Activated T-cell treated with anti-CD3 and anti-CD28 coated beads, Interleukin-2, amount 50 U/mL, for 48 hours (primary cell): ENCODE measurements at regions not wholly inside any gene's neighbourhood (a gene's known extent, or its start where the extent isn't known, plus 50 kb on each side); places are given as distances from the start of the nearest gene placed in this dataset.

Experiments used
- DNase-seq, 2 experiments: peaks; one replicate each; pipeline ENCODE4 v3.0.0-alpha.2; 2020

DNA sequence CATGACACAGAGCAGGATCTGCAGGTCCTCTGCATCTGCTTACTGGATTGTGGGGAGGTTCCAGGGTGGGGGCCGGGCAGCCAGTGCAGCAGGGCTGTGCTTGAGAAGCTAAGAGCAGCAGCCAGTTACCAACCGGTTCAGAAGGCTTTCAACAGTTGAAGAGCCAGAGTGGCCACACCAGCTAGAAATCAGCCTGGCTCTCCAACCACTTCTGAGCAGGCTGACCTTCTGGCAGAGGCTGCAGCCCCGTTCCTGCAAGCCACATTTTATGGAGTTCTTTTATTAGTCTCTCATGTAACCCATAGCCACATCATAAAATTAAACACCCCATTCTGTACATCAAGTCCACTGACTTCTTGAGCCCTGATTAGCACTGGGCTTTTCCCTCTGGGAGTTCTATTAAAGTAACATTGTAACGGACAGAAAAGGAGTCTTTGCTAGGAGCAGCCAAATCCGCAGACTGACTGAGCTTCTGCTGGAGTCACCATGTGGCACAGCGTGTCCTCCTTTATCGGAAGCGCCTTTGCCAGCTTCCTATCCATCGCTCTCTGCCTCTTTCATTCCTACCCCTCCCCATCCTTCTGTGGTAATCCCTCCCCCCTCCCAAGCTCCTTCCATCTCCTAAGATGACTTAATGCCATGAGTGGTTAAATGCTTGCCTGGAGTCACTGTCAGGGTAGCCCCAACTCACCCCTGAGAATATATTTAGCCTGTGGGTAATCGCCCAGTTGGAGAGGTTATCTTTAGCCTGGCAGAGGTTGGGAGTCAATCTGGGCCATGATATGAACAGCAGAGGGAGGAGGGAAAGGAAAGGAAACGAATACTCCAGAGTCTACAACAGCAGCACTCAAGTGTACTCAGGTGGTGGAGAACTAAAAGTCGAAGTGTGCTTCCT, 138.5 kb upstream of the HES1 start:
- no peak for DNase-seq

DNA sequence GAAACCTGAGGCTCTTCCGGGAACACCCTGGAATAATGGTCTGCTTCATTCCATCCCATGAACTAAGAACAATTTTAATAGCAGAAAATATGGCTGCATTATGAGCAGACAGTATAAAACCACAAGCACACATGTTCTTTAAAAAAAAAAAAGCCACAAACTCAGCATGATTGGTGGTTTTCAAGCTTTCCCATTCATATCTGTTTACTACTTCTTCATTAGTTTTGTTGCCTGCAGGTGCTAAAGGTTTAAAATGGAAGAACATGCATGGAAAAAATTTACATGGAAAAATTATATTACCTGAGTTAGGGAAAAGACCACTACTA, 137.9 kb upstream of the HES1 start:
- no peak for DNase-seq

DNA sequence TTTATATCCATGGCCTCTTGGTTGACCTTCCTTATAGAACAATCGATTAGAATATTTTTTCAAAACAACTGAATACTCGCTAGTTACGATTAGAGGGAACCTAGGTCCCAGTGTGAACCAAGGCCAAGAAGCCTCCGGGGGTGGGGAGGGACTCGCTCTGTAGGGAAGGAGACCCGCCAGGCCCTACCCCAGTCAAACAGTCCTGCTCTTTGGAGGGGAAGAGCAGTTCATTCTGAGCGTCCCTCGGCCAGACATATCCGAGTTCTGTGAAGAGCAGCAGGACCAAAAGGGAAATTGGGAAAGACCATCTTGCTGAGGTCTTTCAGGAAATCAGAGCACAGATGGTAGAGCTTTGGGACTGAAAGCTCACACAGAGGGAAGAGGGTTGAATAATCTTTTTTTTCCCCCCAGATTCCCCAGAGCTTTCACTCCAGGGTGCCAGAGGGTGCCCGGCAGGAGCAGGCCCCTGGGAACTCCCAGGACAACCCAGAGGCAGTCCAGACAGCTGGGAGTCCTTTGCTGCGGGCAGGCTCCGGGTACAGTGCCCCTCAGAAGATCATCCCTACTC, 137.2 kb upstream of the HES1 start:
- DNase-seq: no peak

DNA sequence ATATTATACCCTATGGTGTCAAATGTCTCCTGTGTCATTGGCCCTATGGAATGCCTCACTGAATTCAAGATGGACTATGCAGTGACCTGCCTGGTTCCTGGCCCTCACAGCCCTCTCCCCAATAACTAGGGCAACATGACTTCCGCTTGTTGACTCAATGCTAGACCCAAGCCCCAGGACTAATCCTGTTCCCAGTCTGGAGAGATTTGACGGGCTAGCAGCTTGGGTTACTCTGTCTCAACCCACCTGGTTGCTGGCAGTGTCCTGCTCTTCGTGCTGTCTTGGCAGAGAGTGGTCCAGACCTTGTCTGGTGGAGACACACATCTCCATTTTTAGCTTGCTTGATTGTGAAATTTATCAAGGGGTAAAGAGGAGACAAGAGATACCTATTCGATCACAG, 135.8 kb upstream of the HES1 start:
- DNase-seq: no peak

DNA sequence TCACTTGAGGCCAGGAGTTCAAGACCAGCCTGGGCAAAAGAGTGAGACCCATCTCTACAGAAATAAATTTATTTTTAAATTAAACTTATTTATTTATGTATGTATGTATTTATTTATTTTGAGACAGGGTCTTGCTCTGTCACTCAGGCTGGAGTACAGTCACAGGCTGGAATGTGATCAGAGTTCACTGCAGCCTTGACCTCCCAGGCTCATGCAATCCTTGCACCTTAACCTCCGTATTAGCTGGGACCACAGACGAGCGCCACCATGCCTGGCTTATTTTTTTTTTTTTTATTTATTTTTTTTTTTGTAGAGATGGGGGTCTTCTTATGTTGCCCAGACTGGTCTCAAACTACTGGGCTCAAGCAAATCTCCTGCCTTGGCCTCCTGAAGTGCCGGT, 135.2 kb upstream of the HES1 start:
- DNase-seq: no peak

DNA sequence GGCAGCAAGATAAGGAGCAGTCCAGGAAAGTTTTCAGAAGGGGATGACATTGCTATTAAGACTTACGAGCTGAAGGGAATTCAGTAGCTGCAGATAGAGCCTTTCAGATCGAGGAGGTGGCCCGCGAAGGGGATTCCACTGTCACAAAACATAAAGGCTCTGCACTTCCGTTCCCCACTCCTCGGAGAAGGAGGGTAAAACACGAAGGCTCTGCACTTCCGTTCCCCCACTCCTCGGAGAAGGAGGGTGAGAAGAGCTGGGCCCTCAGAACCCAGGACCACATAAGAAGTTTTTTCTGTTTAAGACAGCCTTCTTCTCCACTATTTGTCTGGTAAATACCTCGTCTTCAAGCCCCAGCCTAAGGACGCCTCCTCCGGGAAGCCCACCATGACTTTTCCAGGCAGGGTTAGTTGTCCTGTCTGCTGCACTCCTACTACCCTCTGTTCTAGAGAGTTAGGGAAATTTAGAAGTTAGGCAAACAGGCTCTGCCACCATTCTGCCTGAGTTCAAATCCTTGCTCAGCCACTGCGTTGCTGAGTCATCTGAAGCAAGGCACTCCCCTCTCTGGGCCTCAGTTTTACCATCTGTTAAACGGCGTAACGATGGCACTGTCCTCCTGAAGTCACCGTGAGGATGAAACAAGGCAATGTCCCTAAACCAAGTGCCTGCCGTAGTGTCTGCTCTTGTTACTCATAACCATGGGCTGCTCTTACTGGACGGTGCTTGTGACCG, 134.1 kb upstream of the HES1 start:
- no peak for DNase-seq

DNA sequence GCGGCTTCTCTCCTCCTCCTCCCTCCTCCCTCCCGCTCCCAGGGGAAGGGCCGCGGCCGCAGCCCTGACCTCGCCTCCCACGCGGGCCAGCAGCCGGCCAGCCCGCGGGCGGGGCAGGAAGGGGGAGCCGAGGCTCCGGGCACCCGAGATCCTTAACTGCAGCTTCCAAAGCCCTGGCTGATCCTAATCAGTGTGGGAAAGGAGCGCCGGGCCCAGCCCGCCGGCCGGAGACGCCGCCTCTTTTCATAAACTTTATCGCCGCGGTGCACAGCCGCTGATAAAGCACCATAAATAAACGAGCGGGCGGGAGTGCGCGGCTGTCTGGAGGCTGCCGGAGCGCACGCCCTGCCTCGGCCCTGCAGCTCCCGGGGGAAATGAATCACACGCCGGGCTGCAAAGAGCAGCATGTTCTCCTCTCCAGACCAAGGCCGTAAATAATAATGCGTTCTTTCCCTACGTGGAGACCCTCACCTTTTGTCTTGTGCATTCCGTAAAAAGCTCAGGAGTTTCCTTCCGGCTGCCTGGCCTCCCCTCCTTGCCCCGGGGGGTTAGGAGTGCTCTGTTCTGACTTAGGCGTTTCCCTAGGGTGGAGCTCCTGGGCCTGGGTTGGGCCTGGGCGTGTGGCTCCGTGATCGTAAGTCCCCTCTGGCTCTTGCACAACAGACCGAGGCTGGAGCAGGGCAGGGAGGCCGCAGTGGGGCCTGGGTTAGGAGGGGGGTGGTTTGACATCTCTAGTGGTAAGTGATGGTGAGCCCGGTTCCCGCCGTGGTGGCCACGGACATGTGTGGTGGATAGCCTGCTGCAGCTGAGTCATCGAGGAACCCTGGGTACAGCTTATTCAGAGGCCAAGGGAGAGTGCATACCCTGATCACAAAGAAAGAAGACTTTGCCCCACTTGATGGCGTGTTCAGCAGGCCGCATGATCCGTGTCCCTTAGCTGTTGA, 132.6 kb upstream of the HES1 start:
- DNase-seq: peak; percentile 46 to 60

DNA sequence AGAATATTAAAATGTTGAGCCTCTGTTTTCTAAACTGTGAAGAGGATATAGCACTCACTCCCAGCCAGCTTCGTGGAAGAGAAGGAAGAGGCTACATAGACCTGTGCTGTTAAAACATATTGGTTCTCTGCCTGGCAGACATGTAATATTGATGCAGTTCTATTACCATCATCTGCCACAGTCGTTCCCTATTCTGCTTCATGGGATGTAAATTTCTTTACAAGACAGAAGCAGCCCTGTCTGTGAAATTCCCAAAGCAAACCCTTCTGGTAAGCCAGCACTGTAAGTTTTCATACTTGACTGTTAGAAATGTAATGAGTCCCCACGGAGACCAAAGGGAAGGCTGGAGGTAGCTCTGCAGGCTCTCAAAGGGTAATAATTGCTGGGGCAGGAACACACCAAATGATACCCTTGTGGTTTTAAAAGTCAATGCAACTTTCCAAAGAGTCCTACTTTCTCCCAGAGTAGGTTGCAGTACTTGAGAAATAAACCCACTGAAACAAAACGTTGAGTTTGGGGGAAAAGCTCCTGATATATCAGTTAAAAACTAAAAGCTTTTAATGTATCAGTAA, 129.9 kb upstream of the HES1 start:
- DNase-seq: no peak

DNA sequence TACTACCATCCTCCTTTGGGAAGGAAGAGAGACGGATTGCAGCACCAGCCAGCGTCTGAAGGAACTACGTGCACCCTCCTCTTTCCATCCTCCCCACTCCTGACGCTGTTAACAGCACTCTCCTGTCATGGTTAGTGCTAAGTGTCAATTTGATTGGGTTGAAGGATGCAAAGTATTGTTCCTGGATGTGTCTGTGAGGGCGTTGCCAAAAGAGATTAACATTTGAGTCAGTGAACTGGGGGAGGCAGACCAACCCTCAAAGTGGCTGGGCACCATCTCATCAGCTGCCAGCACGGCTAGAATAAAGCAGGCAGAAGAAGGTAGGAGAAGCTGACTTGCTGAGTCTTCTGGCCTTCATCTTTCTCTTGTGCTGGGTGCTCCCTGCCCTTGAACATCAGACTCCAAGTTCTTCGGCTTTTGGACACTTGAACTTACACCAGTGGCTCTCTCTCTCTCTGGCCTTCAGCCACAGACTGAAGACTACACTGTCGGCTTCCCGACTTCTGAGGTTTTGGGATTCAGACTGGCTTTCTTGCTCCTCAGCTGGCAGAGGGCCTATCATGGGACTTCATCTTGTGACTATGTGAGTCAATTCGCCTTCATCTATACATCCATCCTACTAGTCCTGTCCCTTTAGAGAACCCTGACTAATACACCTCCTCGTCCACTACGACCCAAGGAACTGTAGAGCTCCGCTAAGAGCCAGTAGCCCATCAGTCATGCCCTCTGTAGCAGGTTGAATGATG, 128.2 kb upstream of the HES1 start:
- no peak for DNase-seq

DNA sequence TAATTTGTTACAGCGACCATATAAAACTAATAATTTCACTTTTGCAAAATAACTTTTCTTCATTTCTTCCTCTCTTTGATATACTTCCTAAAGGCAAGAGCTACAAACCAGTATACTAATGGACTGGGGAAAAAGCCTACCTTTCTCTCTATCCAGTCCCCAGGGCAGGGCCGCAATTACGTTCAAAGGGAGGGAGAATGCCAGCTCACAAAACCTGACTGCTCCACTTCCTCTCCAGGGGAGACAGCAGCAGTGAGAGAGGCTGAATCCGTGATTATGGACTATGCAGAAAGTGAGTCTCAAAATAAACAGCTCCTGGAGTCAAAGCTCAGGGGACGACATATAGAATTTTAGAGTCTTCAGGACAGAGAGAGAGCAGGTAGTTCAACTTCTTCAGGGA, 126.9 kb upstream of the HES1 start:
- no peak for DNase-seq

DNA sequence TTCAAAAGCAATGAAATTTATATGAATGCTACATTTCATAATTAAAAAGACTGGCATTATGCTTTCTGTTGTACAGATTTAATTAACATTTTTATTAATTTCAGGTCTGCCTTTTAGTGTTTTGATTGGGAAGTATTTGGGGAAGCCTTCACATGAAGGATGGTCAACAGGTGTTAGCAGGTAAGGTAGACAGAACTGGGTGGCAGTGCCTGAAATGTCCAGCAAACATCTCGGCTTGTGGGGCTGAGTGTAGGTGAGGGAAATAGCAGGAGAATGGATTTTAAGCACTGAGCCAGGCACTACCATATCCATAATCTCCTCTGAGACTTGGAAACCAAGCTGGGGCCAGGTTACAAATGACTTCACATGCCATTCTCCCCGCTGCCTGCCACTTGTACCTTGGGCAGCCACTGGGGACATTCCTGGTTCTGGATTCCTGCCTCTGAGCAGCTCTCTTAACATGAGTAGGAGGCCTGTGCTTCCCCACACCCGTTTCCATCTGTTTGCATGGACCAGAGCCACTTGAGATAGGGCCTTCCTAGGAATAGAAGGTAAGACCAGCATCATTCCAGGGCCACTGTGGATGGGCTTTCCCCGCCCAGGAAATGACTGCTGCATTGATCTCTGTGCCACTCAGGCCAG, 125.9 kb upstream of the HES1 start:
- DNase-seq: no peak

DNA sequence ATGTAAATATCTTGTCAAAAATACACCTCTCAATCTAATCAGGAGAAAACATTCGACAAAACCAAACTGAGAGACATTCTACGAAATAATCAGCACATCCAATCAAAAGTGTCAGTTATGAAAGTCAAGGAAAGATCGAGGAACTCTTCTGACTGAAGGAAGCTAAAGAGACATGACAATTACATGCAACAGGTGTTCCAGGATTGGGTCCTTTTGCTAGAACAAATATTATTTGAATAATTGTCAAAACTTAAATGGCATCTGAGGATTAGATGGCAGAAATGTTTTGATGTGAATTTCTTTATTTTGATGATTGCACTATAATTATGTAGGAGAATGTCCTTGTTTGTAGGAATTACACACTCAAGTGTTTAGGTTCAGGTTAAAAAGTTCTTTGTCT, 124.1 kb upstream of the HES1 start:
- no peak for DNase-seq

DNA sequence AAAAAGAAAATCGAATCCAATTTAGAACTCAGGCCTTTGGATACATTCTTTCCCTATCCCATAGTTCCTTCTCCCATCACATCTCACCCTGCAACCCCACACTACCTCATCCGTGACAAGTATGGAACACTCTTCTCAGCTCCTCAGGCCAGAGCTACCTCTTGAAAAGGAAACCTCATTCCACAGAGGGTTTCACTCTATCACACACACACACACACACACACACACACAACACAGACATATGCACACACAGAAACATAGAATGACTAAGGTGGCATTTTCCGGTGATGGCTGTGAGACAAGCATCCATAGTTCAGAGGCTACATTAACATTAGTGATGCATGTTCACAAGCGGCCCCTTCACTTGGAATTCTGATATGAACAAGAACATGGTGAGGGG, 122.0 kb upstream of the HES1 start:
- DNase-seq: no peak

DNA sequence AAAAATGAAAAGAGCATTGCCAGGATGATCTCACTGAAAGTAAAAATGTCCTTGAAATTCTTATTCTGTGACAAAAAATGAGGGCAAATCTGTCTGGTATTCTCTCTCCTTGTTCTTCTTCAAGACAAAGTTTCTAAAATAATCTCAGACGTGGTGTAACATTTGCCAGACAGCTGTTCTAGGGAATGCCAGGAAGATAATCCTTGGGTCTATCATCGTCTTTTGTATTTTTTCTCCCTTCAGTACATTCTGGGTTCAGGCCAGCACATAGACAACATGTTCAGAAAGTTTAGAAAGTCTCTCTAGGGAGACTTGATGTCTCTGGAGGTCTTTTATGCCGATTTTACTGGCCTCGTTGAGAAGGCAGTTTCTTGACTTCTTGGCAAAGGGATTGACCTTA, 121.2 kb upstream of the HES1 start:
- no peak for DNase-seq

DNA sequence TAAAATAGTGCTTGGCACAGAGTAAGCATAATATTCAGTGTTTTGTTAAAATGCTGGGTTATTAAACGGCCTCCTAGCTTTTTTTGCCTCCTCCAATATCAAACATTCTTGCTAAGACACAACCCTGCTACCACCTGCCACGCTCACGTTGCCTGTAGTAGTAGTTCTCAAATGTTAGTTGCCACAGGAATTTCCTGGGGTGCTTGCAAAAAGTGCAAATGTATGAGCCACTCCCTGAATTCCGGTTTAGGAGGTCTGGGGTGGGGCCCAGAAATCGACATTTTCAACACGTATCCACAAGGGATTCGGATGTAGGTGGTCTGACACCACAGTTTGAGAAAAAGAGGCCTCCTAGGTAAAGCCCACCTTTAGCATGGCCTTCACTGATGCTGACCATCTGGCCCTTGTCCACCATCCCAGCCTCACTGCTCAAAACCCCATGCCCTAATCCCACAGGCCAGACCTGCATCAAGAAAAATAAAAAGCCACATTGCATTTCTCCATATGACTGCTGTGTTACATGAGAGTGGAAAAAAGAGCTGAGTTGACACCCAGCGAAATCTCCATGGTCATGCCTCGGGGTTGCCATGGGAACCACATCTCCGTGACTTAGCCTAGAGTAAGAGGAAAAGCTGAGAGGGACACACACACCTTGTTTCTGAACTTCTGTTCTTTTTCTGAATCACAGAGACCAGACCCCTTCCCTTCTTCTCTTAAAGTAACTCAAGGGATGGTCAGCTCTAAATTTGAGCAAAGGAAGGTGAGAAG, 116.4 kb upstream of the HES1 start:
- DNase-seq: no peak

DNA sequence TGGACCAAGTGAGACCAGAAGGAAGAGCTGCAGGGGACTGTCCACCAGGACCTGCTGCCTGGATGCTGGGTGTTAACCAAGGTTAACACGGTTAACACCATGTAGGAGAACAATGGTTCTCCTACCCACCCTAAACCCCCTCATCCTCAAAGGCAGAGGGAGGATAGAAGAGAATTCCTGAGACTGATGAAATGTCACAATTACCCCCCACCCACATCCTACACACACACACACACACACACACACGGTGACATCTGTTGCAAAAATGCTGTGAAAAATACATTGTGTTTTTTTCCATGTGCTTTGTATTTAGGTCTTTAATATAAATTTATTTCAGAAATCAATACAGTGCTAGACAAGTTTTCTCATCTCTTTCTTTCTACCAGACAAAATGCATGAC, 113.9 kb upstream of the HES1 start:
- no peak for DNase-seq

DNA sequence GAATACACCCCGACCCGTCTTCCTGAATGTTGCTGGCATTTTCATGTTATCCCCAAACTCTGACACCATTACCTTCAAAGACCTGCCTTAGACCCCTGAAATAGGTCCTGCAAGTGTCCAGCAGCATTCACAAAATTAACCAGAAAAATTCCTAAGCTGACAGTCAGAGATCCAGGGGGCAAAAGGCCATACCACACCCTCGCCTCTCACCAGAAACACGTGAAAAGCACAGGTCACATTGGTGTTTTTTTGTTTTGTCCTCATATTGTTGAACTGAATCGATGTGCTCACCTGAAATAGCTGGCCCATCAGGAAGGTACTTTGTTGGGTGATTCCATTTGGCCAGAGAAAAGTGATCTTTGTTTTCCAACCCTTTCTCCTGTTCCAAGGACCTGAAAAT, 113.1 kb upstream of the HES1 start:
- no peak for DNase-seq

DNA sequence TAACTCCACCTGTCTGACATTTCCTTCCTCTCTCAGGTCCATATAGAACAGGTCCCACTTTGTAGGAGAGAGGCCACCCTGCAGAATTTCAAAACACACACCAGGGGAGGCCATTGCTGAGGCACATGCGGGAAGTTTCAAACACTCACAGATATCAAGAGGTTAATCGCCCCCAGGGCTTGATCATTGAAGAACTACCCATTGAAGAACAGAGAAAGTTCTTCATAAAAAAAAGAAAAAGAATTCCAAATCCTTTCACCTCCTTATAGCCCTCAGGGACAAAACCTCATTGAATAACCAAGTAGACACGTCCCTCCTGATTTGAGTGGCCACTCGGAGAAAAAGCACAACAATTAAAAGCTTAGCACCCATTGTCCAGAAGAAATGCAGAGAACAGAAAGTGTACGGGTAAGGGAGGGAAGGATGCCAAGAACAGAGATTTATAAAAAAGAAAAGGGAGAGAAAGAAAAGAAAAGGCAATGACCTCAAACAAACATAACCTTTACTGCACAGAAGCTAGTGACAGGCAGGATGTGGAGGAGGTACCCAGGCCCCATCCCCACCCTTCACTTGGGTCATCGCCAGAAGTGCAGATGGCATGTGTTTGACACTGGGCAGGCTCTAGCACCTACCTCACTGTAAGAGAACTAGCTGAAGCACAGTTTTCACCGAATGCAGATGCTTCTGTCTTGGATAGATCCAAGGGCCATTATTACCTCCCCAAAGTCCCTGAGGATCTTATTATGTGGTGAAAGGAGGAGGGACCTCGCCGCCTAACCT, 112.3 kb upstream of the HES1 start:
- no peak for DNase-seq

DNA sequence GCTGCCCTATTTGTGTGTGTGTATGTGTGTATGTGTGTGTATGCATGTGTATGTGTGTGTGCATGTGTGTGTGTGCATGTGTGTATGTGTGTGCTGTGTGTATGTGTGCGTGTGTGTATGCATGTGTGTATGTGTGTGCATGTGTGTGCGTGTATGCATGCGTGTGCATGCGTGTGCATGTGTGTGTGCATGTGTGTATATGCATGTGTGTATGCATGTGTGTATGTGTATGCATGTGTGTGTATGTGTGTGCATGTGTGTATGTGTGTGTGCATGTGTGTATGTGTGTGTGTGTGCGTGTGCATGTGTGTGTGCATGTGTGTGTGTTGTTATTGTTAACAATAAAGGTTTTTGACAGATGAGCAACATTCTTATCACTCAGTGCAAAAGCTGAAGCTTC, 110.8 kb upstream of the HES1 start:
- DNase-seq: no peak

DNA sequence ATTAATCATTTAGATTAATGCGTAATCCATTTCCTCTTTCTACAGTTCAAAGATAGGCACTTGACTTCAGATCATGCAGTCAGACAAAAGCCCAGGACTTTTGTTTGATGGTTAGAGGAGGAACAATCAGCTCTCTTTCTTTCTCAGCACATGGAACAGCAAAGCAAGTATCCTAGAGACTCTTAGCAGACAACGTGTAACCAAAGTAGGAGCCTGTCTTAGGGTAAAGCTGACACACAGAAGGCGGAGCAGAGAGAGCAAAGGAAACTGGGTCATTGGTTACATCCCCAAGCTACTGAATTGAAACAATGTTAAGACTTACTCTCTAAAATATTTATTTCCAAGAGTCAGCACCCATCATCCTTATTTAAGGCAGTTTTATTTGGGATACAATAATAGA, 110.0 kb upstream of the HES1 start:
- no peak for DNase-seq
